Non-pigmented ciliary epithelial cell (primary cell): ENCODE measurements at regions not wholly inside any gene's neighbourhood (a gene's known extent, or its start where the extent isn't known, plus 50 kb on each side); places are given as distances from the start of the nearest gene placed in this dataset.

ENCODE experiments used
- DNase-seq: peaks from one replicate; pipeline ENCODE4 v3.0.0-alpha.2; 2010; ENCODE audit warnings: low read depth

- no peak for DNase-seq
Measured at GRCh38 chr6:90955246-90955645, 368.4 kb upstream of the MAP3K7 start.

DNA sequence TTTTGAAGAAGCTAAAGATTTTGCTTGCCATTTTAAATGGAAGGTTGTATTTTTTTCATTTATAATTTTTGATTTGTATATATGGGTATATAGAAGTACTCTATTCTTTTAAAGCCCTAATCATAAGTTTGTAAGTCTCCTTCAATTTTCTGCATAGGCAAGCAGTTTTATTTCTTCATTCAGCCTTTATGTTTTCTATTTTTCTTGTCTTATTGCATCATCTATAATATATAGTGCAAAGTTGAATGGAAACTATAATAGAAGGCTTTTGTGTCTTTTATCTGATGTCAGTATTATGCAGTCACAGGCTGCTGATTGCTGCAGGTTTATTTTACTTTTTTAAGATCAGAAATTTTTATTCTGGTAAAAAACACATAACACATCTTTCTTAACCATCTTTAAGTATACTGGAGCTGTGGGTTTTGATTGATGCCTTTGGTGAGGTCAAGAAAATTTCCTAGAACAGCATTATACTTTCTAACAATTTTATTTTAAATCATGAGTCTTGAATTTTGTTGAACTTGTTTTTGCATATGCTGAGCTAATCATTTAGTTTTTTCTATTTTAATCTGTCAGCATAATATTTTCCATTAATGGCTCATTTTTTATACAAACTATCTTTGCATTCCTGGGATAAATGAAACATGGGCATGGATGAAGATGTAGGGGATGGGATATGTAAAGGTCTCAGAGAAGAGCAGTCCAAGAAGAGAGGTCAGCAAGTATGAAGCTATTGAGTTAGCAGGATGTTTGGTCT, 366.7 kb upstream of the MAP3K7 start:
- DNase-seq, result no peak

DNA sequence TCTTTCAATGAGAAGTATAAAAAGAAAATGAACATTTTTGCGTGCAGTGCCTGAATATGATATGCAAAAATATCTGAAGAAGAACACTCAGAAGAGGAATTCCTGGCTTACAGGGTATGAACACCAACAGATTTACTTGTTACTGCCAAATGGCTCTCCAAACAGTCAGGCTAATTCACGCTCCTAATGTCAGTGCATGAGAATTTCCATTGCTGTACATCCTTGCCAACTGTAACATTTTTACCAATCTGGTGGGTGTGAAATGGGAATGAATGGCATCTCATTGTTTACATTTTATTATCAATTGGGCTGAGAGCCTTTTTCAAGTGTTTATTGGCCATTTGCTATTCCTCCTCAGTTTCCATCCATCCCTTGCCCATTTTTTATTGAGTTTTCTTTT, 365.3 kb upstream of the MAP3K7 start:
- DNase-seq, result no peak

GRCh38 chr6:90948540-90948939, 361.7 kb upstream of the MAP3K7 start:
- no peak for DNase-seq

GRCh38 chr6:90947184-90948064, 360.6 kb upstream of the MAP3K7 start:
- DNase-seq, result no peak

- no peak for DNase-seq
Measured at GRCh38 chr6:90941885-90942284, 355.0 kb upstream of the MAP3K7 start.

- DNase-seq, result peak; percentile 20
Measured at GRCh38 chr6:90940812-90941481, 354.1 kb upstream of the MAP3K7 start.

DNA sequence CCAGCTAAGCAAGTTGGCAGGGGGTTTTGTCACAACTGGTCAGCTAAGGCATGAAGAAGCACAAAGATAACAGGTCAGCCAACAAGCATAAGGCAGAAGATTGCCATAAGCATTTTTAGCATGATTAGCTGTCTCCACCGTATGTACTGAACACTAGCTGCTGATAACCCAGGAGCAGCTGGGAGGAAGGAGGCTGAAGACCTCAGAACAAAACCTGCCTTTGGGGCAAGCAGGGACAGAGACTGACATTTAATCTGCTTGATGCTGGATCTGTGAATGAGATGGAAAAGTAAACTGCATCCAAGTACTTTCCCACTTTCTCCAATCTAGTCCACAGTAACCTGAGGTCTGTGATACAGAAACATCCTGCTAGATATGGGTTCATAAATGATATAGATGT, 353.0 kb upstream of the MAP3K7 start:
- DNase-seq, result no peak

GRCh38 chr6:90938122-90938521, 351.2 kb upstream of the MAP3K7 start:
- DNase-seq, result no peak

GRCh38 chr6:90936286-90936685, 349.4 kb upstream of the MAP3K7 start:
- no peak for DNase-seq

- no peak for DNase-seq
Measured at GRCh38 chr6:90934966-90935365, 348.1 kb upstream of the MAP3K7 start.

DNA sequence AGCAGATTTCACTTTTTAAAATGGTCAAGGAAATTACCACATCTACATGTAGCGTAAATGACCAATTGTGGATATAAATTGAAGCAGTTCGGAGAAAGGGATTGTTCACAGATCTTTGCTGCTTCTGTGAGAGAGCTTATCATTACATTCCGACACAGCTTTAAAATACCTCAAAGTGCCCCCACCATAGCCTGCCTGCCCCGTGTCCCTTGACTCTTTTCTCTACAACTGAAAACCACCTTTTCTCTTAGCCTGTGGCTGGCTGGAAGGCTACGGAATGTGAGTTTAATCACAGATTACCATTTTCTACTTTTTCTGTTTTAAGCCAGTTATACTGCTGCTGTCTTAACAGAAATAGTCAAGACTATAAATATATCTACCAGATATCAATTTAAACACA, 347.2 kb upstream of the MAP3K7 start:
- DNase-seq, result no peak

GRCh38 chr6:90932351-90932750, 345.5 kb upstream of the MAP3K7 start:
- no peak for DNase-seq

DNA sequence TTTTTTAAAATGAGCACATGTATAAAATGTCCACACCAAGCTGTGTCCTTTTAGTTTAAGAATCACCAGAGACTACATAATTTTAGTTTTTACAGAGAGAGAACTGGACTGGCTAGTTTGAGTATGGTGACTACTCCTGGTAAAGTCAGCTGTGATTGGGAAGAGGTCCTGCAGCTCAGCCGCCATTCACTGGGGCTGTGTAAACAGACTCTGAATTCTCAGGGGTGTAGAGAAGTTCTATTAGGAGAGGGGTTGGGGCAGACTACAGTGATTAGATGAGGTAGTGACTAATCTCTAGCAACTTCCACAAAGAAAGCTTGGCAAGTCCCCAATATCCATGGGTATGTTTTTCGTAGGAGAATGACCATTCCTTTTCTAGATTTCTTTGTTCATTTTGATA, 341.2 kb upstream of the MAP3K7 start:
- DNase-seq, result no peak

DNA sequence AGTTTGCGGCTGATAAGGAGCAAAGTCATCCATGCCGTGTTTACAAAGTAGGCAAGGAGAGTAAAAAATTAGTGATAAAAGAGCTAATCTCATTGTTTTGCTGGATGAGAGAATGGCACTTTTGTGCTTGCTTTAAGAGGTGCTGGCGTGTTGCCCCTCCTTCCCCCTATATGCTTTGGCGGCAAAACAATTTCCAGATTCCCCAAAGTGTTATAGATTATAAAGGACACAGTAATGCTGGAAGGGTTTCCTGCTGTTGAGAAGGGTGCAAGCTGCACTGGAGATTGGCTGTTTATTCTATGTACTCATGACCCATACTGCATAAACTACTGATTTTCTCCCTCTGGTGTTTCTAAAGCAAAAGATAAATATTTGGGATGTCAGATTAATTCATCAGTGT, 338.9 kb upstream of the MAP3K7 start:
- DNase-seq, result no peak

DNA sequence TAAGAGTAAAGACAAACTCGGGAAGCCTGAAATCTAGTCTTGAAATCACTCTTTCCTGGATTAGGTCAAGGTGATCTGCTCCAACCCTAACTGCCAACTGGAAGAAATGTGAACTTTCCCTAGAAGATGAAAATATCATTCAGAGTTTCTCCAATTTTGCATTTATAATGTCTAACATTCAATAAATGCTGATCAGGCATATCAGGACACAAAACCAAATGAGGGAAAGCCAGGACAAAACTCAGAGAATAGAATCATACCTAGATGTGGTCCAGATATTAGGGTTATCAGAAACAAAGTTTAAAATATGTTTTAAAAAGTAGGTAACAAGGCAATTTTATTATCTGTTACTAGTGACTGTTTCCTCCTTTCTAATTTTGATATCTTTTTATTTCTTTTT, 335.5 kb upstream of the MAP3K7 start:
- DNase-seq, result no peak

- DNase-seq, result no peak
Measured at GRCh38 chr6:90918361-90918760, 331.5 kb upstream of the MAP3K7 start.

DNA sequence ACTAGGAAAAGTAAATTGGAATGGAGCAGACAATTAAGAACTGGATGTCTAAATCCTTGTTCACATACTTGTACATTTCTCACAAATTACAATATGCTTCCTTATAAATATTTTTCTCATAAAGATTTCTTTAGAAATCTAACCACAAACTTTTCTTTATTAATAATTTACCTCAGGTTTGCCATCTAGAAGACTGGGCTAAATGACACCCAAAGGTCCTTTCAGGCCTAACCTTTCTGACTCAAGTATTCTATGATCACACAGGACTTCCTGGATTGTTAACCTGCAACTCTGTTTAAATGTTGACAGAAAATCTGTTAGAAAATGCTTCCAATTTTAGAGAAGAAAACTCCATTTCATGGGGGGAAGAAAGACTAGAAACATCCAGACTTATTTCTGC, 330.5 kb upstream of the MAP3K7 start:
- no peak for DNase-seq

- DNase-seq, result no peak
Measured at GRCh38 chr6:90916968-90917367, 330.1 kb upstream of the MAP3K7 start.

- DNase-seq, result no peak
Measured at GRCh38 chr6:90915224-90915915, 328.5 kb upstream of the MAP3K7 start.

DNA sequence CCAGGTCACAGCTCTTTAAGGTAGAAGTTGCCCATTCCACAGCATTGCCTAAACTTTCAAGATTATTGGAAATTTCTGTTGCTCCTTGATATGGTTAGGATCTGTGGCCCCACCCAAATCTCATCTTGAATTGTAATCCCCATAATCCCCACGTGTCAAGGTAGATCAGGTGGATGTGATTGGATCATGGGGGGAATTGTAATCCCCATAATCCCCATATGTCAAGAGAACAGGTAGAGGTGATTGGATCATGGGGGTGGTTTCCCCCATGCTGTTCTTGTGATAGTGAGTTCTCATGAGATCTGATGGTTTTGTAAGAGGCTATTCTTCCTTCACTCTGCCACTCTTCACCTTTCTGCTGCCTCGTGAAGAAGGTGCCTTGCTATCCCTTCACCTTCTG, 327.4 kb upstream of the MAP3K7 start:
- no peak for DNase-seq

GRCh38 chr6:90913266-90913960, 326.5 kb upstream of the MAP3K7 start:
- no peak for DNase-seq
